H9 (cell line): ENCODE measurements at regions not wholly inside any gene's neighbourhood (a gene's known extent, or its start where the extent isn't known, plus 50 kb on each side); places are given as distances from the start of the nearest gene placed in this dataset.

Source experiments
- DNase-seq: peaks from one replicate; pipeline ENCODE4 v3.0.0-alpha.2; 2017
- H2AFZ ChIP-seq: one replicate; pipeline ENCODE4 v1.6.1; 2013; ENCODE audit warnings: mild to moderate bottlenecking, low read length, control low read depth, moderate library complexity
- H2AK5ac ChIP-seq: 2 replicates; pipeline ENCODE4 v1.6.1; 2013; ENCODE audit warnings: low read length, control low read depth, mixed read lengths; ENCODE audit not compliant: insufficient read length
- H2BK120ac ChIP-seq: one replicate; pipeline ENCODE4 v1.6.1; 2013; ENCODE audit warnings: low read depth, mild to moderate bottlenecking, low read length, control low read depth, inconsistent platforms; ENCODE audit not compliant: poor library complexity, severe bottlenecking
- H2BK12ac ChIP-seq: 2 replicates; pipeline ENCODE4 v1.6.1; 2013; ENCODE audit warnings: low read length, control low read depth, mixed read lengths, low read depth; ENCODE audit not compliant: insufficient read length
- H2BK15ac ChIP-seq: 2 replicates; pipeline ENCODE4 v1.6.1; 2013; ENCODE audit warnings: low read depth, low read length, control low read depth
- H2BK20ac ChIP-seq: one replicate; pipeline ENCODE4 v1.6.1; 2013; ENCODE audit warnings: low read depth, mild to moderate bottlenecking, low read length, control low read depth, inconsistent platforms; ENCODE audit not compliant: poor library complexity, severe bottlenecking
- H2BK5ac ChIP-seq: 2 replicates; pipeline ENCODE4 v1.6.1; 2013; ENCODE audit warnings: low read length, control low read depth, mixed read lengths; ENCODE audit not compliant: insufficient read length
- H3K14ac ChIP-seq: 2 replicates; pipeline ENCODE4 v1.6.1; 2013; ENCODE audit warnings: low read length, control low read depth; ENCODE audit not compliant: insufficient read depth
- H3K18ac ChIP-seq: 2 replicates; pipeline ENCODE4 v1.6.1; 2013; ENCODE audit warnings: low read depth, mild to moderate bottlenecking, mixed read lengths, low read length, control low read depth; ENCODE audit not compliant: insufficient read length
- H3K23ac ChIP-seq: 2 replicates; pipeline ENCODE4 v1.6.1; 2013; ENCODE audit warnings: low read length, control low read depth, mixed read lengths, low read depth; ENCODE audit not compliant: insufficient read length
- H3K23me2 ChIP-seq: 2 replicates; pipeline ENCODE4 v1.6.1; 2013; ENCODE audit warnings: low read depth, mild to moderate bottlenecking, mixed read lengths, low read length, control low read depth; ENCODE audit not compliant: insufficient read length, poor library complexity, severe bottlenecking
- H3K27ac ChIP-seq: 2 replicates; pipeline ENCODE4 v1.5.1; 2013; ENCODE audit warnings: low read length, control low read depth, mixed read lengths, low read depth; ENCODE audit not compliant: insufficient read length
- H3K27me3 ChIP-seq: 2 replicates; pipeline ENCODE4 v1.6.1; 2013; ENCODE audit warnings: low read length, control low read depth, inconsistent platforms; ENCODE audit not compliant: insufficient read depth
- H3K4ac ChIP-seq: 2 replicates; pipeline ENCODE4 v1.6.1; 2013; ENCODE audit warnings: low read depth, mild to moderate bottlenecking, control low read depth, inconsistent platforms, low read length, moderate library complexity
- H3K4me1 ChIP-seq: 2 replicates; pipeline ENCODE4 v1.6.1; 2013; ENCODE audit warnings: low read length, control low read depth, inconsistent platforms; ENCODE audit not compliant: insufficient read depth
- H3K4me2 ChIP-seq: 2 replicates; pipeline ENCODE4 v1.6.1; 2013; ENCODE audit warnings: low read length, control low read depth, mixed read lengths; ENCODE audit not compliant: insufficient read length, insufficient read depth
- H3K56ac ChIP-seq: 2 replicates; pipeline ENCODE4 v1.6.1; 2013; ENCODE audit warnings: low read depth, mild to moderate bottlenecking, mixed read lengths, low read length, control low read depth; ENCODE audit not compliant: insufficient read length
- H3K79me1 ChIP-seq: 2 replicates; pipeline ENCODE4 v1.6.1; 2013; ENCODE audit warnings: low read depth, mild to moderate bottlenecking, moderate library complexity, low read length, control low read depth, inconsistent platforms; ENCODE audit not compliant: insufficient read depth, poor library complexity, severe bottlenecking
- H3K79me2 ChIP-seq: 2 replicates; pipeline ENCODE4 v1.6.1; 2013; ENCODE audit warnings: low read length, control low read depth, inconsistent platforms; ENCODE audit not compliant: insufficient read depth
- H3K9ac ChIP-seq: 2 replicates; pipeline ENCODE4 v1.6.1; 2013; ENCODE audit warnings: low read length, control low read depth, mixed read lengths; ENCODE audit not compliant: insufficient read length; ENCODE audit errors: extremely low read depth
- H3K9me3 ChIP-seq: one replicate; pipeline ENCODE4 v1.6.1; 2013; ENCODE audit warnings: low read depth, low read length, inconsistent platforms; ENCODE audit not compliant: control insufficient read depth
- H3T11ph ChIP-seq: one replicate; pipeline ENCODE4 v1.6.1; 2013; ENCODE audit warnings: mild to moderate bottlenecking, low read length, control low read depth, inconsistent platforms
- H4K20me1 ChIP-seq: one replicate; pipeline ENCODE4 v1.6.1; 2013; ENCODE audit not compliant: control insufficient read depth, insufficient read length, insufficient read depth
- H4K5ac ChIP-seq: 2 replicates; pipeline ENCODE4 v1.6.1; 2013; ENCODE audit warnings: low read depth, mild to moderate bottlenecking, mixed read lengths, low read length, control low read depth; ENCODE audit not compliant: insufficient read length
- H4K8ac ChIP-seq: replicated peaks from 2 replicates; pipeline ENCODE4 v1.6.1; 2013; ENCODE audit warnings: low read length, control low read depth, mixed read lengths, low read depth; ENCODE audit not compliant: insufficient read length
- H4K91ac ChIP-seq: 2 replicates; pipeline ENCODE4 v1.6.1; 2013; ENCODE audit warnings: low read depth, mild to moderate bottlenecking, moderate library complexity, mixed read lengths, low read length, control low read depth; ENCODE audit not compliant: insufficient read length
- H3K27ac Mint-ChIP-seq, 3 experiments: 2 replicates in 2 of 3; 3 replicates in 1 of 3; pipeline ENCODE4 v1.8.0; 2020 to 2021; ENCODE audit warnings: mixed read lengths in 3 of 3, mild to moderate bottlenecking in 1 of 3, moderate library complexity in 1 of 3
- H3K27me3 Mint-ChIP-seq: 2 replicates; pipeline ENCODE4 v1.8.0; 2021; ENCODE audit warnings: low read depth, mild to moderate bottlenecking, moderate library complexity, mixed read lengths
- H3K36me3 Mint-ChIP-seq, 3 experiments: 2 replicates in 2 of 3; 3 replicates in 1 of 3; pipeline ENCODE4 v1.8.0; 2020 to 2021; ENCODE audit warnings: low read depth in 3 of 3, mixed read lengths in 3 of 3; ENCODE audit not compliant: insufficient read depth in 1 of 3
- H3K4me1 Mint-ChIP-seq, 2 experiments: 2 replicates each; pipeline ENCODE4 v1.8.0; 2020; ENCODE audit warnings: mixed read lengths in 2 of 2
- H3K4me3 Mint-ChIP-seq, 2 experiments: 2 replicates in 1 of 2; 3 replicates in 1 of 2; pipeline ENCODE4 v1.8.0; 2020 to 2021; ENCODE audit warnings: mild to moderate bottlenecking in 2 of 2, mixed read lengths in 2 of 2, moderate library complexity in 1 of 2
- H3K9me3 Mint-ChIP-seq, 2 experiments: 2 replicates in 1 of 2; 3 replicates in 1 of 2; pipeline ENCODE4 v1.8.0; 2020; ENCODE audit warnings: mild to moderate bottlenecking in 2 of 2, mixed read lengths in 2 of 2, moderate library complexity in 1 of 2
- WGBS: extraction: QIAGEN DNeasy Blood & Tissue Kit; methylation state at CpG from one replicate; pipeline ENCODE4 v1.1.7; 2013; ENCODE audit warnings: missing lambda C conversion rate, low lambda C conversion rate, mixed read lengths; ENCODE audit not compliant: insufficient read length; ENCODE audit errors: extremely low coverage; 5-methylcytosine and 5-hydroxymethylcytosine counted together
- TF ChIP-seq, protein P1 (sequence below): fragments of 200-600 bp; sonication (generic); conservative IDR thresholded peaks from 3 replicates; pipeline ENCODE4 v1.8.0; 2021; ENCODE audit warnings: antibody characterized with exemption, mild to moderate bottlenecking

- no peak overlapping the region for H3K23ac ChIP-seq
- no peaks in the 10 kb centered on the region for H4K20me1 ChIP-seq
- DNase-seq, result no peak
- Mint-ChIP-seq H3K27me3 (peaks cover 1% of the 10 kb centered on the region; the same call in 1 of the 2 replicates), H3K9me3 (peaks cover 23 to 24% of the 10 kb centered on the region in 2 experiments), H3K4me3 (no peak overlapping the region), H3K4me1 (0 out of 4 replicates have a peak, but pooled peaks cover 0 to 4% of the 10 kb centered on the region in 2 experiments), H3K36me3 (peaks cover 7 to 19% (median 10%) of the 10 kb centered on the region in 3 experiments), H3K27ac (no peak overlapping the region; a peak in 1 of 7 replicates)
- H2AK5ac ChIP-seq, result no peak overlapping the region
- H4K8ac ChIP-seq, result no peak overlapping the region
- H3K9ac ChIP-seq, result no peak overlapping the region
- TF ChIP-seq, protein P1, sequence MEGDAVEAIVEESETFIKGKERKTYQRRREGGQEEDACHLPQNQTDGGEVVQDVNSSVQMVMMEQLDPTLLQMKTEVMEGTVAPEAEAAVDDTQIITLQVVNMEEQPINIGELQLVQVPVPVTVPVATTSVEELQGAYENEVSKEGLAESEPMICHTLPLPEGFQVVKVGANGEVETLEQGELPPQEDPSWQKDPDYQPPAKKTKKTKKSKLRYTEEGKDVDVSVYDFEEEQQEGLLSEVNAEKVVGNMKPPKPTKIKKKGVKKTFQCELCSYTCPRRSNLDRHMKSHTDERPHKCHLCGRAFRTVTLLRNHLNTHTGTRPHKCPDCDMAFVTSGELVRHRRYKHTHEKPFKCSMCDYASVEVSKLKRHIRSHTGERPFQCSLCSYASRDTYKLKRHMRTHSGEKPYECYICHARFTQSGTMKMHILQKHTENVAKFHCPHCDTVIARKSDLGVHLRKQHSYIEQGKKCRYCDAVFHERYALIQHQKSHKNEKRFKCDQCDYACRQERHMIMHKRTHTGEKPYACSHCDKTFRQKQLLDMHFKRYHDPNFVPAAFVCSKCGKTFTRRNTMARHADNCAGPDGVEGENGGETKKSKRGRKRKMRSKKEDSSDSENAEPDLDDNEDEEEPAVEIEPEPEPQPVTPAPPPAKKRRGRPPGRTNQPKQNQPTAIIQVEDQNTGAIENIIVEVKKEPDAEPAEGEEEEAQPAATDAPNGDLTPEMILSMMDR, result no peak
- H3K14ac ChIP-seq, result no peak overlapping the region
- WGBS, result no CpG with 5 or more reads among the region's 4 CpGs
- no peaks in the 10 kb centered on the region for H3K4me1 ChIP-seq
- peaks cover 7% of the 10 kb centered on the region for H3K9me3 ChIP-seq
- H2BK15ac ChIP-seq, result no peak overlapping the region
- H3K79me2 ChIP-seq, result no peaks in the 10 kb centered on the region
- H3K27me3 ChIP-seq, result no peaks in the 10 kb centered on the region
- no peak overlapping the region for H3T11ph ChIP-seq
- no peak overlapping the region for H2BK5ac ChIP-seq
- no peak overlapping the region for H3K56ac ChIP-seq
- no peak overlapping the region for H2BK12ac ChIP-seq
- H4K5ac ChIP-seq, result no peak overlapping the region
- no peak overlapping the region for H4K91ac ChIP-seq
- no peak overlapping the region for H2AFZ ChIP-seq
- H3K18ac ChIP-seq, result no peak overlapping the region
- no peak overlapping the region for H3K4me2 ChIP-seq
- H3K79me1 ChIP-seq, result no peaks in the 10 kb centered on the region
- H3K23me2 ChIP-seq, result no peaks in the 10 kb centered on the region
- no peak overlapping the region for H2BK120ac ChIP-seq
- no peak overlapping the region for H3K4ac ChIP-seq
- no peak overlapping the region for H3K27ac ChIP-seq
- H2BK20ac ChIP-seq, result no peak overlapping the region
Observed at GRCh38 chr7:67429735-67430134, 433.1 kb downstream of the TYW1 start.
